OCI-LY7 (cell line): ENCODE measurements at regions not wholly inside any gene's neighbourhood (a gene's known extent, or its start where the extent isn't known, plus 50 kb on each side); places are given as distances from the start of the nearest gene placed in this dataset.

ENCODE experiments used
- BruUV-seq: library from RNA; stranded (reverse); fragments of 400-500 nt; replicated peaks from 2 replicates; lab custom pipeline; 2021; lab: Mats Ljungman, UMichigan
- CTCF ChIA-PET: fragments of 300-600 bp; sonication (Branson Sonifier 250); formaldehyde crosslinking; loops from one replicate; lab custom pipeline; 2022; ENCODE audit warnings: antibody characterized with exemption; ENCODE audit not compliant: unreplicated experiment; lab: Charles Lee
- POLR2A ChIA-PET: fragments of 300-600 bp; sonication (Branson Sonifier 250); formaldehyde crosslinking; loops from one replicate; lab custom pipeline; 2022; ENCODE audit warnings: antibody characterized with exemption; lab: Charles Lee
- DNase-seq: peaks from one replicate; pipeline ENCODE4 v3.0.0-alpha.2; 2015; ENCODE audit warnings: low spot score
- H2AFZ ChIP-seq: fragments of 200-600 bp; sonication (generic), shearing (Covaris generic); 2 replicates; pipeline ENCODE4 v1.6.1; 2014; ENCODE audit warnings: mild to moderate bottlenecking, antibody characterized with exemption, low read length, moderate library complexity
- H3K27ac ChIP-seq: fragments of 200-600 bp; sonication (generic); 2 replicates; pipeline ENCODE4 v1.5.1; 2014; ENCODE audit warnings: mixed run types, low read depth, mild to moderate bottlenecking, moderate library complexity, low read length, inconsistent platforms; ENCODE audit not compliant: poor library complexity, severe bottlenecking
- H3K36me3 ChIP-seq: fragments of 200-600 bp; sonication (generic); 2 replicates; pipeline ENCODE4 v1.6.1; 2014; ENCODE audit warnings: mild to moderate bottlenecking, antibody characterized with exemption, low read length, moderate library complexity, mixed read lengths; ENCODE audit not compliant: insufficient read depth
- H3K4me1 ChIP-seq: fragments of 200-600 bp; sonication (generic); 2 replicates; pipeline ENCODE4 v1.5.1; 2014; ENCODE audit warnings: mild to moderate bottlenecking, low read length; ENCODE audit not compliant: insufficient read depth, poor library complexity, severe bottlenecking
- H3K4me2 ChIP-seq: fragments of 200-600 bp; sonication (generic); 2 replicates; pipeline ENCODE4 v1.6.1; 2014; ENCODE audit warnings: mild to moderate bottlenecking, low read length
- H3K4me3 ChIP-seq: fragments of 200-600 bp; sonication (generic); 2 replicates; pipeline ENCODE4 v1.5.1; 2014; ENCODE audit warnings: mild to moderate bottlenecking, low read depth, low read length; ENCODE audit not compliant: poor library complexity, severe bottlenecking
- H3K79me2 ChIP-seq: fragments of 200-600 bp; sonication (generic); 2 replicates; pipeline ENCODE4 v1.6.1; 2016; ENCODE audit warnings: low read depth, mild to moderate bottlenecking, low read length, moderate library complexity, mixed read lengths; ENCODE audit not compliant: insufficient read depth
- H3K9me2 ChIP-seq: fragments of 200-600 bp; sonication (generic); 2 replicates; pipeline ENCODE4 v1.6.1; 2016; ENCODE audit warnings: mild to moderate bottlenecking, low read length, mixed read lengths; ENCODE audit not compliant: insufficient read depth
- H3K9me3 ChIP-seq: fragments of 200-600 bp; sonication (generic); 2 replicates; pipeline ENCODE4 v1.6.1; 2014; ENCODE audit warnings: mild to moderate bottlenecking, mixed run types, low read length, mixed read lengths
- H4K20me1 ChIP-seq: fragments of 200-600 bp; sonication (generic); 2 replicates; pipeline ENCODE4 v1.6.1; 2014; ENCODE audit warnings: mild to moderate bottlenecking, antibody characterized with exemption, low read length, moderate library complexity, mixed read lengths; ENCODE audit not compliant: insufficient read depth
- CTCF ChIP-seq: fragments of 200-600 bp; sonication (generic); conservative IDR thresholded peaks from 2 replicates; pipeline ENCODE4 v1.5.1; 2014; ENCODE audit warnings: mild to moderate bottlenecking, antibody characterized with exemption, low read length, moderate library complexity, mixed read lengths
- EZH2phosphoT487 ChIP-seq: fragments of 200-600 bp; sonication (generic); IDR thresholded peaks from 2 replicates; pipeline ENCODE4 v1.6.1; 2018; ENCODE audit warnings: low read depth, borderline replicate concordance, mild to moderate bottlenecking, mixed run types, antibody characterized with exemption, low read length, moderate library complexity, mixed read lengths
- intact Hi-C: fragments of 100-400 bp; cut with micrococcal nuclease; formaldehyde crosslinking; loops from one replicate; pipeline ENCODE4 v1.10.0; 2022; ENCODE audit not compliant: unreplicated experiment

- no TSS peak for BruUV-seq
- H2AFZ ChIP-seq: no peak overlapping the region
- intact Hi-C loops: no loop called here
- H3K9me3 ChIP-seq: peaks cover 10% of the 10 kb centered on the region; the same call in 1 of the 2 replicates
- no peaks in the 10 kb centered on the region for H3K4me1 ChIP-seq
- peaks cover 43% of the 10 kb centered on the region for H3K36me3 ChIP-seq
- ChIA-PET POLR2A (no interaction called here), CTCF (no interaction called here)
- H3K9me2 ChIP-seq: no peaks in the 10 kb centered on the region
- TF ChIP-seq CTCF (no peak), EZH2phosphoT487 (no peak)
- no peak overlapping the region for H3K27ac ChIP-seq
- no peak for DNase-seq
- no peak overlapping the region for H3K4me3 ChIP-seq
- H4K20me1 ChIP-seq: no peaks in the 10 kb centered on the region
- no peak overlapping the region for H3K4me2 ChIP-seq
- H3K79me2 ChIP-seq: no peaks in the 10 kb centered on the region
Measured at GRCh38 chr11:87405843-87406242, 368.1 kb downstream of the TMEM135 start.

- no TSS peak for BruUV-seq
- H3K4me3 ChIP-seq: no peak overlapping the region
- no peaks in the 10 kb centered on the region for H3K79me2 ChIP-seq
- peaks cover 47% of the 10 kb centered on the region for H3K36me3 ChIP-seq
- H3K4me1 ChIP-seq: no peaks in the 10 kb centered on the region
- no peaks in the 10 kb centered on the region for H4K20me1 ChIP-seq
- no peaks in the 10 kb centered on the region for H3K9me2 ChIP-seq
- no peak for DNase-seq
- no peak overlapping the region for H3K4me2 ChIP-seq
- H3K9me3 ChIP-seq: peaks cover 10% of the 10 kb centered on the region; the same call in 1 of the 2 replicates
- POLR2A ChIA-PET: no interaction called here
- intact Hi-C loops: no loop called here
- no peak for TF ChIP-seq EZH2phosphoT487
- TF ChIP-seq CTCF: no peak
- CTCF ChIA-PET: no interaction called here
- no peak overlapping the region for H3K27ac ChIP-seq
- no peak overlapping the region for H2AFZ ChIP-seq
Measured at GRCh38 chr11:87405356-87405755, 367.6 kb downstream of the TMEM135 start.

- BruUV-seq: no TSS peak
- ChIA-PET CTCF (interaction anchor here (0.6 kb wide), 2 partner anchors 13 to 441 kb away, joined by 3 read pairs; no protein-coding TSS in a partner anchor), POLR2A (interaction anchor here (1.0 to 1.8 kb wide), 6 partner anchors 11 to 95 kb away, joined by 3 to 8 read pairs (median 3); no protein-coding TSS in a partner anchor)
Measured at GRCh38 chr11:87401653-87402052, 363.9 kb downstream of the TMEM135 start.

More at GRCh38 chr11:87401653-87402052, 363.9 kb downstream of the TMEM135 start:
- Histone ChIP-seq H3K4me3 (no peak overlapping the region), H3K27ac (no peak overlapping the region), H3K4me2 (no peak overlapping the region), H3K4me1 (no peaks in the 10 kb centered on the region), H3K9me2 (no peaks in the 10 kb centered on the region), H3K36me3 (peaks cover 70% of the 10 kb centered on the region), H4K20me1 (no peaks in the 10 kb centered on the region), H2AFZ (no peak overlapping the region), H3K79me2 (no peaks in the 10 kb centered on the region; the same call in 1 of the 2 replicates), H3K9me3 (peaks cover 10% of the 10 kb centered on the region; the same call in 1 of the 2 replicates)
- DNase-seq: no peak
- TF ChIP-seq EZH2phosphoT487 (no peak), CTCF (no peak)
- intact Hi-C loops: no loop called here
